ENCODE measurements at regions not wholly inside any gene's neighbourhood (a gene's known extent, or its start where the extent isn't known, plus 50 kb on each side); places are given as distances from the start of the nearest gene placed in this dataset.

DNA sequence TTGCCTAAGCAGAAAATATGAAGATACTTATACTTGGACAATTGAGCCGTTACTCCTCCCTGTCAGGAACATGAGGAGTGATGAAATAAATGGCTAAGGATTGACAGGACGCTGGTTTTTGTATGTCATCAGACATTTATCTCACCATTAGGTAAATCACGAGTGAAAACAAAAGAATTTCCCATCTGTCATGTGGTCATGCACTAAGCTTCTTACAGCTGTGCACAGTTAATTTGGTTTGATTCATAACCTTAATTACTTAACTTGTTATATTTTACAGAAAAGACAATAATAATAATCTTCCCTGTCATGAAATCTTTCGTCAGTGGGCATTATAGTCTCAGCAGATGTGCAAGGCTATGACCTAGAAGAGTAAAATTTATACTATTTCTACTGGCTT lies 266.5 kb downstream of the HGF start (continued):
- TF ChIP-seq ZNF18 (CRISPR knock-in tag; IDR thresholded peaks at IDR 0.05; ENCODE audit: insufficient replicate concordance) (no peak), SNAI1 (CRISPR knock-in tag; IDR thresholded peaks at IDR 0.05; ENCODE audit: borderline replicate concordance) (no peak), NR2F1 (CRISPR knock-in tag; IDR thresholded peaks at IDR 0.05) (no peak), SIX4 (CRISPR knock-in tag; IDR thresholded peaks at IDR 0.05) (no peak), THAP11 (CRISPR knock-in tag; IDR thresholded peaks at IDR 0.05) (no peak), CHCHD3 (CRISPR knock-in tag; IDR thresholded peaks at IDR 0.05) (no peak), ZNF44 (CRISPR knock-in tag; IDR thresholded peaks at IDR 0.05) (no peak), STAG1 (CRISPR knock-in tag; IDR thresholded peaks at IDR 0.05) (no peak)
- TF ChIP-seq, protein P1, sequence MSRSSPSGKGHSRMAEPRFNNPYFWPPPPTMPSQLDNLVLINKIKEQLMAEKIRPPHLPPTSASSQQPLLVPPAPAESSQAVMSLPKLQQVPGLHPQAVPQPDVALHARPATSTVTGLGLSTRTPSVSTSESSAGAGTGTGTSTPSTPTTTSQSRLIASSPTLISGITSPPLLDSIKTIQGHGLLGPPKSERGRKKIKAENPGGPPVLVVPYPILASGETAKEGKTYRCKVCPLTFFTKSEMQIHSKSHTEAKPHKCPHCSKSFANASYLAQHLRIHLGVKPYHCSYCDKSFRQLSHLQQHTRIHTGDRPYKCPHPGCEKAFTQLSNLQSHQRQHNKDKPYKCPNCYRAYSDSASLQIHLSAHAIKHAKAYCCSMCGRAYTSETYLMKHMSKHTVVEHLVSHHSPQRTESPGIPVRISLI (CRISPR knock-in tag; IDR thresholded peaks at IDR 0.05; ENCODE audit: borderline replicate concordance), result no peak
- TF ChIP-seq, protein P2, sequence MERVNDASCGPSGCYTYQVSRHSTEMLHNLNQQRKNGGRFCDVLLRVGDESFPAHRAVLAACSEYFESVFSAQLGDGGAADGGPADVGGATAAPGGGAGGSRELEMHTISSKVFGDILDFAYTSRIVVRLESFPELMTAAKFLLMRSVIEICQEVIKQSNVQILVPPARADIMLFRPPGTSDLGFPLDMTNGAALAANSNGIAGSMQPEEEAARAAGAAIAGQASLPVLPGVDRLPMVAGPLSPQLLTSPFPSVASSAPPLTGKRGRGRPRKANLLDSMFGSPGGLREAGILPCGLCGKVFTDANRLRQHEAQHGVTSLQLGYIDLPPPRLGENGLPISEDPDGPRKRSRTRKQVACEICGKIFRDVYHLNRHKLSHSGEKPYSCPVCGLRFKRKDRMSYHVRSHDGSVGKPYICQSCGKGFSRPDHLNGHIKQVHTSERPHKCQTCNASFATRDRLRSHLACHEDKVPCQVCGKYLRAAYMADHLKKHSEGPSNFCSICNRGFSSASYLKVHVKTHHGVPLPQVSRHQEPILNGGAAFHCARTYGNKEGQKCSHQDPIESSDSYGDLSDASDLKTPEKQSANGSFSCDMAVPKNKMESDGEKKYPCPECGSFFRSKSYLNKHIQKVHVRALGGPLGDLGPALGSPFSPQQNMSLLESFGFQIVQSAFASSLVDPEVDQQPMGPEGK (CRISPR knock-in tag; IDR thresholded peaks at IDR 0.05), result no peak

Measured in HepG2 (cell line).